ENCODE measurements at regions not wholly inside any gene's neighbourhood (a gene's known extent, or its start where the extent isn't known, plus 50 kb on each side); places are given as distances from the start of the nearest gene placed in this dataset.

DNA sequence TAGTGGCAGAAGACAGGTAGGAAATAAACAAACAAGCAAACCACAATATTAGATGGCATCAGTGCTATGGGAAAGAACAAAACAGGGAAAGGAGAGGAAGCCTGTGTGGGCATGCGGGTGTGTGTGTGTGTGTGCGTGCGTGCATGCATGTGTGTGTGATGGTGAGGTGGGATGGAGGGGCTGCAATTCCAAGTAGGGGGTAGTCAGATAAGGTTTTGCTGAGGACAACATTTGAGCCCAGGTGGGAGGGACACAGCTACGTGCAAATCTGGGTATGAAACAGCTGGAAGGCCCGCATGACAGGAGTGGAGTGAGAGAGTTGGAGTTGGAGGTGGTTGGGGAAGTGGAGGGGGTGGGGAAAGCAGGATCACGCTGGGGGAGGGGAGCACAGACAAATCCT is 121.0 kb upstream of the PARD3 start:
- no peak for TF ChIP-seq CTCF (IDR thresholded peaks at IDR 0.05)
- TF ChIP-seq POLR2A (IDR thresholded peaks at IDR 0.05) = no peak

Measured in body of pancreas (tissue), 4 donors.